ENCODE measurements at regions not wholly inside any gene's neighbourhood (a gene's known extent, or its start where the extent isn't known, plus 50 kb on each side); places are given as distances from the start of the nearest gene placed in this dataset.

DNA sequence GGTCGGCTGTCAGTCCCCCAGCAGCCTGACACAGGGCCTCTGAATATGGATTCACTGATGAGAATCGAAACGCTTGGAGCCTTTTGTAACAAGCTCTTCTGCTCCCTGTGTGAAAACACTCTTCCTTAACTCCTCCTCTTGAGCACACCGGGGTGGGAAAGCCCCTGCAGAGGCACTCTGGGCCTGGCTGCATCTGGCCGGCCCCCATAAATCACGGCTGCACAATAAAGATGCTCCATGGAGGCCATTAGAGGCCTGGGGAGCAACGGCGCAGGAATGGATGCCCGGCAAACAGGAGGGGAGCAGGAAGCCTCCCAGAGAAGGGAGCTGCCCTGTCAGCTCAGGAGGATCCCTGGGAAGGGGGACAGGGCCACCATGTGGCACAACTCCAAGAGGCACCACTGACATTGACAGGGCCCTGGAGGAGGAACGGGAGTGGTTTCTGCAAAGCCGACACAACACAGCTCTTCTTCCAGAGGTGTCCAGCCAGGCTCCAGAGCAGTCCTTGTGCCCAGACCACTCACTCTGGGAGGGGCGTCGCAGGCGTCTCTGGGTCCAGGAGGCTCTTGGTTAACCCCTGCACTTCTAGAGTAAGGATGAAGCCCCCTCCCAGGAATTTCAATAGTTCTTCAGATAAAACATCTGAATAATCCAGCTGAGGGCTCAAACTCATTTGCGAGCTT, 509.3 kb upstream of the PPP2R3A start:
- H3K27ac ChIP-seq = no peak overlapping the region
- no peaks in the 10 kb centered on the region for H3K4me1 ChIP-seq
- TF ChIP-seq, protein P1, sequence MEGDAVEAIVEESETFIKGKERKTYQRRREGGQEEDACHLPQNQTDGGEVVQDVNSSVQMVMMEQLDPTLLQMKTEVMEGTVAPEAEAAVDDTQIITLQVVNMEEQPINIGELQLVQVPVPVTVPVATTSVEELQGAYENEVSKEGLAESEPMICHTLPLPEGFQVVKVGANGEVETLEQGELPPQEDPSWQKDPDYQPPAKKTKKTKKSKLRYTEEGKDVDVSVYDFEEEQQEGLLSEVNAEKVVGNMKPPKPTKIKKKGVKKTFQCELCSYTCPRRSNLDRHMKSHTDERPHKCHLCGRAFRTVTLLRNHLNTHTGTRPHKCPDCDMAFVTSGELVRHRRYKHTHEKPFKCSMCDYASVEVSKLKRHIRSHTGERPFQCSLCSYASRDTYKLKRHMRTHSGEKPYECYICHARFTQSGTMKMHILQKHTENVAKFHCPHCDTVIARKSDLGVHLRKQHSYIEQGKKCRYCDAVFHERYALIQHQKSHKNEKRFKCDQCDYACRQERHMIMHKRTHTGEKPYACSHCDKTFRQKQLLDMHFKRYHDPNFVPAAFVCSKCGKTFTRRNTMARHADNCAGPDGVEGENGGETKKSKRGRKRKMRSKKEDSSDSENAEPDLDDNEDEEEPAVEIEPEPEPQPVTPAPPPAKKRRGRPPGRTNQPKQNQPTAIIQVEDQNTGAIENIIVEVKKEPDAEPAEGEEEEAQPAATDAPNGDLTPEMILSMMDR (IDR thresholded peaks at IDR 0.05) = no peak
- no peaks in the 10 kb centered on the region for H3K27me3 ChIP-seq
- no peaks in the 10 kb centered on the region for H3K9me3 ChIP-seq
- WGBS, 2 donors = 17 to 20% methylated on average over 15 of the region's 15 CpGs
- intact Hi-C loops (cut with DNase I) = no loop called here
- FAIRE-seq (no peak), ATAC-seq (no peak), DNase-seq (no peak)
- no peak overlapping the region for H3K4me3 ChIP-seq
- no peaks in the 10 kb centered on the region for H3K36me3 ChIP-seq

DNA sequence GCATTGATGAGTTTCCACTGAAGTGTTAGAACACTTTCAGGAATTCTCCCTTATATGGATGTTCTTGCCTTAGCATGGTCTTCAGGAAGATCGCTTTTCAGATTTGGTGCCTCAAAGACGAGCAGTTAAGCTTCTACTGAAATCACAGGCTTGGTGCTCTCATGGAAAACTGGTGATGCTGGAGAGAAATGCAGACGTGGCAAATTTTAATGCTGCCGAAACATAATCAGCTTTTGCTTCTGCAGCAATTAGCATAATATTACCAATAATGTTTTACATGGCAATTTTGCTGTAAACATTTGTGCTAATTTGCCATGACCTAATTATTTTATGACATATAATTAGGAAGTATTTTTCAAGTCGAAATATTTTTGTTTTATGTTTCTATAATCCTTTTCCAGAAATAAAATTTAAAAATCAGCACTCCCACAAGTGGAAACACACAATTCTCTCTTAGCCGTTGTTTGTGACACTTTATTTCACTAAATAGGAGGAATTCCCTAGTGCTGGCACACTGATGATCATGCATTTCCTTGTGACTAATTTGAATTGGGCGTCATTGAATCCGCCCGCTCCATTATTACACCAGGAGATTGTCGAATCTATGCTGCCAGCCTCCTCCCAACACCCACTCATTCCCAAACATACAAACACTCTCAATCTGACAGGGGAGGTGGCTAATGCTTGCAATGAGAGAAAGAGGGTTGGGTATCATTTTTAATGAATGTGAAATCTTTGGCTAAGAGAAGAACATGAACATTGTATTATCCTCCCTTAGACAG, 506.8 kb upstream of the PPP2R3A start:
- ATAC-seq (no peak), FAIRE-seq (no peak), DNase-seq (no peak)
- H3K27ac ChIP-seq = no peak overlapping the region
- no peak overlapping the region for H3K4me3 ChIP-seq
- no peaks in the 10 kb centered on the region for H3K36me3 ChIP-seq
- H3K9me3 ChIP-seq = no peaks in the 10 kb centered on the region
- no peaks in the 10 kb centered on the region for H3K27me3 ChIP-seq
- intact Hi-C loops (cut with DNase I) = no loop called here
- TF ChIP-seq, protein P1 (IDR thresholded peaks at IDR 0.05) = no peak
- WGBS, 2 donors = 64 to 69% methylated on average over 10 of the region's 10 CpGs
- no peaks in the 10 kb centered on the region for H3K4me1 ChIP-seq

DNA sequence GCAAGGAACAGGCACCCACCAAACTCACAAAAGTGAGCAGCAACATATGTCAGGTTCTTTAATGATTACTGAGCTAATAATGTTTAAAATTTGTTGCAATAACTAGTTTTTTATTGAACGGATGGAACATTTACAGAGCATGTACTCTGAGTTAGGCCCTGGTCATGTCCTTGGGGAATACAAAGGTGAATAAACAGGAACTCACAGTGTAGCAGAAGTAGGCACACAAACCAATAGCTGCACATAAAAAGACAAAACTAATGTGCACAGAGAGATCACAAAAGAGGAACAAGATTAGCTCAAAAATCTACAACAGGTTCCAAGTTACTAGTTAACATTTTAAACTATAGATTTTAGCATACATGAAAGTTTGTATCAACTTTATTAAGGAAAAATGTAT, 505.3 kb upstream of the PPP2R3A start:
- Histone ChIP-seq H3K27me3 (no peaks in the 10 kb centered on the region), H3K4me3 (no peak overlapping the region), H3K9me3 (no peaks in the 10 kb centered on the region), H3K27ac (no peak overlapping the region), H3K36me3 (no peaks in the 10 kb centered on the region), H3K4me1 (no peaks in the 10 kb centered on the region)
- DNase-seq = no peak
- ATAC-seq = no peak
- 29 to 32% methylated on average over 1 of the region's 1 CpG for WGBS, 2 donors
- intact Hi-C loops (cut with DNase I) = no loop called here
- no peak for FAIRE-seq
- TF ChIP-seq, protein P1 (IDR thresholded peaks at IDR 0.05) = no peak

DNA sequence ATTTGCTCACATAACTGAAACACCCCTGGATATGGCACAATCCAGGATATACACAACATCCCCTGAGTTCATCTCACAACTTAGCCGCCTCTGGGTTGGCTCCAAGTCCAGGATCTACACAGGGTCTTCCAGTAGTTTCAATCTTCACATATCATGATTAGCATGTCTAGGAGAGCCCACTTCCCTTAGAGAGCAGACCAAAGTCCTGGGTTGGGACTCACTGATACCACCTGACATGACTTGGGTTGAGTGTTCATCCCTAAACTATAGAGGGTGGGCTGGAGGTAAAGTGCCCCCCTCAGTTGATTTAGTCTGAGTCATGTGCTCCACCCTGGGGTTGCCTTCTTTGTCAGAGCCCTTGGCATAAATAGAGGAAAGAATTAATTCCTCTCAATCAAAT, 493.6 kb upstream of the PPP2R3A start:
- DNase-seq (no peak), ATAC-seq (no peak), FAIRE-seq (no peak)
- no peaks in the 10 kb centered on the region for H3K9me3 ChIP-seq
- H3K36me3 ChIP-seq = no peaks in the 10 kb centered on the region
- H3K4me1 ChIP-seq = no peaks in the 10 kb centered on the region
- 79 to 83% methylated on average over 1 of the region's 1 CpG for WGBS, 2 donors
- no peak overlapping the region for H3K4me3 ChIP-seq
- TF ChIP-seq, protein P1 (IDR thresholded peaks at IDR 0.05) = no peak
- no peak overlapping the region for H3K27ac ChIP-seq
- no peaks in the 10 kb centered on the region for H3K27me3 ChIP-seq
- intact Hi-C loops (cut with DNase I) = no loop called here

DNA sequence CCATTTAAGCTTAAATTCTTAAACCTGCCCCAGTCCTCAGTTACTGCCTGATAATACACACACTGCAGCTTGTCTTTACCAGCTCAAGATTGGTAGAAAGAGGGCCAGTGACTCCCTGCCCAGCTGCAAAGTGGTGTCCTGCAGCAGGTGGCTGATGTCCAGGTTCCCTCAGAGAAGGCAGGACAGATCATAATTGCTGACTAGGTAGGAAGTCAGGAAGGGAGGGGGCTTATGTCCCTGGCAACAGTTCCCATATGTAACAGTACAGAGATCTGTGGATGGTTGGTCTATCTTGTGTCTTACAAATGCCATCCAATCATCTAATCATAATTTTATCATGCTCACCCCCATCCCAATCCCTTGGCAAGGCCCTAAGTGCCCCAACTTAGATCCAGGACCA, 492.1 kb upstream of the PPP2R3A start:
- intact Hi-C loops (cut with DNase I) = no loop called here
- Histone ChIP-seq H3K27me3 (no peaks in the 10 kb centered on the region), H3K36me3 (no peaks in the 10 kb centered on the region), H3K9me3 (no peaks in the 10 kb centered on the region), H3K4me1 (no peaks in the 10 kb centered on the region), H3K27ac (no peak overlapping the region), H3K4me3 (no peak overlapping the region)
- DNase-seq = no peak
- no peak for ATAC-seq
- TF ChIP-seq, protein P1 (IDR thresholded peaks at IDR 0.05) = no peak
- no peak for FAIRE-seq
